ENCODE measurements at regions not wholly inside any gene's neighbourhood (a gene's known extent, or its start where the extent isn't known, plus 50 kb on each side); places are given as distances from the start of the nearest gene placed in this dataset.

- no peak for TF ChIP-seq EZH2phosphoT487 (IDR thresholded peaks at IDR 0.05; ENCODE audit: insufficient read depth, low read depth)
- TF ChIP-seq EZH2 (IDR thresholded peaks at IDR 0.05; ENCODE audit: insufficient read depth, poor library complexity, severe bottlenecking), result no peak
These were observed 142.5 kb upstream of the RTL1 start for GRCh38 chr14:101046071-101046470.
